HG03575 (cell line): ENCODE measurements at regions not wholly inside any gene's neighbourhood (a gene's known extent, or its start where the extent isn't known, plus 50 kb on each side); places are given as distances from the start of the nearest gene placed in this dataset.
"Not testable (repeated sequence)": the region's sequence is repeated elsewhere in the genome, so short reads cannot be mapped to it uniquely, and the experiment has no call there.

Source experiments
- ATAC-seq: cut with Tn5 transposase; IDR thresholded peaks from one replicate; pipeline ENCODE4 v1.9.1; 2021; ENCODE audit not compliant: unreplicated experiment, insufficient number of reproducible peaks, low FRiP score; ENCODE audit errors: extremely low read depth

DNA sequence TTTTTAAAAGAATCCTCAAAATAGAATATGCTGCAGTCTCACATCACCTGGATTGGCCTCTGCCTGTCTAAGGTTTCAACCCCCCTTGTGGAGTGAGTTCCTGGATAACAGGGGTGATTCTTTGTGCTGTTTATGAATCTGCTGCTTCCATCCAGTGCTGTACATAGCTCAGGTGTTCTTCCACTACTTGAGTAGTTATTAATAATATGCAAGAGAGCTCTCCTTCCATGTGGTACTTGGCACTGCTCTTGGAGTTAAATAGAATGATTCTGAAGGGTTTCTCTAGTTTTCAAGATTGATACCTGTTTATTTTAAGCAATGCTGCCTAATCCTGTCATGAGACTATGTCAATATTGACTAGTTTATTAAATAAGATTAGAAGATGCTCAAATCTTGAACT is 273.6 kb downstream of the RDH14 start:
- ATAC-seq = no peak

DNA sequence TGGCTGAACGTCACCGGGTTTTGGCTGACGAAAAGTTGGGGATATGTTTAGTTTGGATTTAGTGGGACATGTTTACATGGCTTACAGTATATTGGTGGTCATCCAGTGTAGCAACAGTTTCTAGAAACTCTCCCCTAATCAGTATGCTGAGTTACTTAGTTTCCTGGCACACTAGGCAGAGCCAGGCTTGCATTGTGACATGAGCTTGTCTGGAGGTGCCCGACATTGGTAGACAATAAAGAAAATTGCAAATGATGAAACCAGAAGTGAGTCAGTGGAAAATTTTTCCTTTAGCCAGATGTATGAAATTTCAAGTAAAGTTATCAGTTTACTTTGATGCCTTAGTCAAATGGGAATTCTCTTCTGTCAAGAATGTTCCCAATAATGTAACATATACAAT is 276.1 kb downstream of the RDH14 start:
- ATAC-seq = no peak

DNA sequence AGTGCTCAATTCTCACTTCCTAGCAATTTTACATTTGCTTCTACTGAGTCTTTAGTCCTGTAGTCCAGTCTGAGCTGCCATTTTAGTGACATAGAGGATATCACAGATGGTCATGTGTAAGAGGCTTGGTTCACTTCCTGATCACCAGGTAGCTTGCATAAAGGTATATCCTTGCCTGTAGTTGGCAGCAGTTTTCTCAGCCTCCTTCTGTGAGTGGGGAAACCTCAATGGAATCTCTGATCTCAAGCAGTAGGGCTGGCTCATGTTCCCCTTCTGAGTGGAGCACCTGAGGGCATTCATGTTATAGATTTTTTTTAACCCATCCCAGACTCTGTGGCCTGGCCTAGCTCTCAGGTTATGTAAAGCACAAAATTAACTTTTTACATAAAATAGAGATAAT is 278.4 kb downstream of the RDH14 start:
- ATAC-seq = no peak

DNA sequence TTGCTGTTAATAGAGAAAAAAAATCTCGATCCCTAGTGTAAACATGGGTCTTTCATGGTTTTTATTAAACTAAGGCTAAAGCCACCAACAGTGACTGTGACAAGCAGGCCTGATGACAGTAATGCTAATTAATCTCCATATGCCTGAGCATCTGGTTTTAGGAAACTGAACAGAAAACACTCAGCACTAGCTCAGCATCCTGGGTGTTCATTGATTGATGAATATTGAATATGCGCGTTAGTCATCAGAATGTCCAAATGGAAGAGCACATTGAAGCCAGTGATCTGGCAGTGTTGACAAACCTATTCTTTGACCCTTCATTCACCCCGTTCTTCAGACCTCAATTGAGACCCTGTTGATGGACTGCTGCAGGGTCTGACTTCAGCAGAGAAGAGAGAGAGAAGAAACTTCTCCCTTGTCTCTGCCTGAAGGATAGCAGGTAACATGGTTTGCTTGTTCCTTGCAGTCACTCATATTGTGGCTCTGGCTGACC is 283.8 kb downstream of the RDH14 start:
- ATAC-seq = no peak

DNA sequence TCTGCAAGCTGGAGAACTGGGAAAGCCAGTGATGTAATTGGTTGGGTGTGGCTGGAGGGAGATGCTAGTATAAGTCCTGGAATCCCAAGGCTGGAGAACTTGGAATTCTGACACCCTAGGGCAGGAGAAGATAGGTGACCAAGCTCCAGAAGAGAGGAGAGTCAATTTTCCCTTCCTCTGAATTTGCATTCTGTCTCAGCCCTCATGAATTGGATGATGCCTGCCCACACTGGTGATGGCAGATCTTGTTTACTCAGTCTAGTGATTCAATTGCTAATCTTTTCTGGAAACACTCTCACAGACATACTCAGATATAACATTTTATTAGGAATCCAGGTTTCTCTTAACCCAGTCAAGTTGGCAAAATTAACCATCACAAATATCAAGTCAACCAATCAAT is 287.2 kb downstream of the RDH14 start:
- no peak for ATAC-seq

DNA sequence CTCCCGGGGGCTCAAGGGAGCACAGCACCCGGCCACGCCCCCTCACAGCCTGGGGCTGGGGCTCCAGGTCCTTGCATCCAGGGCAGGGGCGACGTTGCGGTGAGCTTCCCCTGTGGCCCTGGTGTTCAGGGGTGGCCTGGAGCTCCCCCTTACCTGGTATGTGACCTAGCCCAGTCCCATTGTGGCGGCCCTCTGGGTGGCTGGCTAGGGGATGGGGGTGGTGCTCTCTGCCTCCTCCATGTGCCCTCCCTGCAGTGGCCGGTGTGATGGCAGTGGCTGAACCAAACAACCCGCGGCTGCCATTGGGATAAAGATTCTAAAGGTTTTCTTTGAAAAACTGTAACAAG is 288.3 kb downstream of the RDH14 start:
- no peak for ATAC-seq

DNA sequence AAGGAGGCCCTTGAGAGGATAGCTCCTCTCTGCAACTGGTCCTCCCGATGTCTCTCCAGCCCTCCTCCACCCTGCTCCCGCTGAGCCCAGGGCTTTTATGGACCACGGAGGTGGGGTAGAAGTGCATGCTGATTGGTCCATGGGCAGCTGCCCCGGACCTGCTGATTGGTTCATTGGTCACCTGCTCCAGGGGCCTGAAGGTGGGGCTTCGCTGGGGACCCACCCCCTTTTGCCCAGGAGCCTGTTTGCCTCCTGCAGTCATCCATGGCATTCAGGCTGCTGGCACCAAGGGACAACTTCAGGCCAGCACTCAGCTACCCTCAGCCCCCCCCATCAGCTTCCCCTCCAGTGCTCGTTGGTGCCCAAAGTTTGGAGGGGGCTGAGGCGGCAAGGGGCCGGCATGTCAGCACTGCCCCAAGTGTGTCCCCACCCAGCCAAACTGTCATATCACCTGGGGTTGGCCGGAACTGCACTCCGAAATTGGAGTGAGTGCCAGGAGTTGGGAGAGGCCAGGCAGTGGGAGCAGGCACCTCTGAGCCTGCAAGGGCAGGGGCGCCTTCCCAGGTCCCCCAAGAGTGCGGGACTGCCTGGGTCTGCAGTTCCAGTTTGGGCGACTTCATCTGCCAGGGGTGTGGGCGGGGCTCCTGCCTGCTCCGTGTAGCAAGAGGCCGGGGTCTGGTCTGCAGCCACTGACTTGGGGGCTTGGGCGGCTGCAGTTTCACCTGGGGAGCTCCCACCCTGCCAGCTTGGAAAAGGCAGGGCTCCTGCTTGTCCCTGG is 288.9 kb downstream of the RDH14 start:
- ATAC-seq = no peak

DNA sequence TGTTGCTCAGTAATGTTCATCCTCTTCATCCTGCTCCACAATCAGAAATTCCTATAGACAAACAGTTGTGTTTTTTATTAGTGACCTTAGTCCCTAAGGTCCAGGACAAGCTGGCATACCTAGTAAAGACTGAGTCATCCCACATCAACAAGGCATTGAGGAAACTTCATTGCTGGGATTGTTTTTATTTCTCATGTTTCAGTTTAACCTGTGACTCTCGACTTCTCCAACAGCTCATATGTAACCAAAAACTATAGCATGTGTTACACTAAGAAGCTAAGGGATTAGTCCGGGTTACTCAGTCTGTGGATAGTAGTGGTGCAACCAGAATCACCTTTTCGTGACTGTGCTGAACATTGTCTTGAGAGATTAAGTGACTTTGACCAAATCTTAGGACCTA is 292.1 kb downstream of the RDH14 start:
- no peak for ATAC-seq

- ATAC-seq = no peak
Measured at GRCh38 chr2:18267501-18267900, 293.0 kb downstream of the RDH14 start.

DNA sequence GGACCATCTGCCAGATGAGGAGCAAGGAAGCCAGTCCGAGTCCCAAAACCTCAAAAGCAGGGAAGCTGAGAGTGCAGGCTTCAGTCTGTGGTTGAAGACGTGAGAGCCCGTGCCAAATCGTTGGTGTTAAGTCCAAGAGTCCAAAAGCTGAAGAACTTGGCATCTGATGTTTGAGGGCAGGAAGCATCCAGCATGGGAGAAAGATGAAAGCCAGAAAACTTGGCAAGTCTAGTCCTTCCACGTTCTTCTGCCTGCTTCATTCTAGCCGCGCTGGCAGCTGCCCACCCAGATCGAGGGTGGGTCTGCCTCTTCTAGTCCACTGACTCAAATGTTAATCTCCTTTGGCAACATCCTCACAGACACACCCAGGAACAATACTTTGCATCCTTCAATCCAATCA is 293.8 kb downstream of the RDH14 start:
- not testable (repeated sequence) for ATAC-seq

DNA sequence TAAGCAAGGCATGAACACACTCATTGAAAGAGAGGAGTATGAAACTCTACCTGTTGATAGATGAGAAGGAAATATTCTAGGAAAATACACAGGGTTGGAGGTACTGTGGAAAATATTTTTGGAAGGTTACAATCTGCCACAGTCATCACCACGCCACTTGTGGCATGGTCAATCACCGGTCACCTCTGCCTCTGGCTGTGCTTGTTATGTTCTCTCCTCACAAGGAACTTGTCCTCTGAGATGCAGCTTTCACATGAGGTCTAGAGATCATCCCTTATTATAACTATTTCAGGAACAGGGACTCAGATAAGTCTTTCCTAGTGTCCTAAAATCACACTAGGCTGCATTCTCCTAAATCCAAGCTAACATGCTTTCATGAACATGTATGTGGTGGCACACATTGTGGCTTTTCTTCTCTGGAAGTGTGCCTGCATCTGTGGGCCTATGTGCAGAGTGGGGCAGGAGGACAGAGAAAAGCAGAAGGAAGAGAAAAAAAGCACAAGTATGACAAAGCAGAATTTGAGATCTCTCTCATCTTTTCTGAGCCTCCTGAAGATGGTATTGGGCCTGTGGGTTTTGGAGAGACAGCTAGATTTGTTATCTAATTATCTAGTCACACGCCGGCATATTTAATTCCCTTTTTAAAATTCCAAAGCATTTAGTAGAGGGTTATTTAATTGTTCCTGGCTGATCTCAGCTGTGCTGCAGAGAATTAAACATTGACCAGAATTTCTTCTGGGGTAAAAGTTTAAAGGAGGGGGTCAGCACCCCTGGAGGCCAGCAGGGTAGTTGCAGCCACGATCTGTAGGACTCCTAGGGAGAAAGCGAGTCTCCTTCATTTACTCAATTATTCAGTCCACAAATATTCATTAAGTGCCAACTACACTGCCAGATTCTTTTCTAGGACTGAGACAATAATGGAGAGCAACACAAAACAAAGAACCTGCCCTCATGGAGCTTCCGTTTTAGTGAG is 294.6 kb downstream of the RDH14 start:
- ATAC-seq = no peak

DNA sequence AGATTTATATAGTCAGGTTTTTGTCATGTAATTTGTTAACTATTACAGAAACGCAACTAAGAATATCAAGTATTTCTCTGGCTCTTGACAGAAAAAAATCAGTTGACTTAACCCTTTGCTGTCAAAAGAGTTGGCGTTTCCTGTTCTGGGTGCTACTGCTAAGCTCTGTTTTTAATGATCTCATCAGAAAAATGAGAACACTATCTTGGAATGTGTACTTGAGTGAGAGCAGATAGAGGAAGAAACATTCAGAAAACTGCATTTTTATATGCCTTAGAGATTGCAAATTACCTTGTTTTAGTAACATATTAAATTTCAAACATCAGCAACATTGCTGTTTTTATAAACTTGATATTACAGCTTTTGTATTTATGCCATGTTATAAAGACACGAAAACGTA is 297.9 kb downstream of the RDH14 start:
- ATAC-seq = no peak

GRCh38 chr2:18253686-18254197 is 306.7 kb downstream of the RDH14 start:
- ATAC-seq = no peak

GRCh38 chr2:18251486-18251885 is 309.0 kb downstream of the RDH14 start:
- no peak for ATAC-seq

GRCh38 chr2:18247282-18248110 is 313.0 kb downstream of the RDH14 start:
- no peak for ATAC-seq

DNA sequence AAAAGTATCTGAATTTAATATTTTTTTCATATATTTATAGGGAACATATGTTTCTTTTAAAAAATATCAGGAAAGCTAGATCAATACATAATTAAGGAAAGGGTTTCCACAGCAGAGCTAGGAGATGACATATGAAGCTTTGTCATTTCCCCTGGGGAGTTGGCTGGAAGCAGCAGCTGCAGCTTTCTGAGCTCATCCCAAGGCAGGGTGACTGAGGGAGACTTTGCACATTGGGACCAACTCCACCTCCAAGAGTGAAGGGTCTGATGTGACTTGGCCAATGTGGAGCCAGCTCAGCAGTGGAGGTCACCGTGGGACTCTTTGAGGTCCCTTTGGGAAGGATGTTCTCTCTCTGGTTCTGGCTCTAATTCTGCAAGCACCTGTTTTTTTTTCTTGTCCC is 315.1 kb downstream of the RDH14 start:
- ATAC-seq = no peak

DNA sequence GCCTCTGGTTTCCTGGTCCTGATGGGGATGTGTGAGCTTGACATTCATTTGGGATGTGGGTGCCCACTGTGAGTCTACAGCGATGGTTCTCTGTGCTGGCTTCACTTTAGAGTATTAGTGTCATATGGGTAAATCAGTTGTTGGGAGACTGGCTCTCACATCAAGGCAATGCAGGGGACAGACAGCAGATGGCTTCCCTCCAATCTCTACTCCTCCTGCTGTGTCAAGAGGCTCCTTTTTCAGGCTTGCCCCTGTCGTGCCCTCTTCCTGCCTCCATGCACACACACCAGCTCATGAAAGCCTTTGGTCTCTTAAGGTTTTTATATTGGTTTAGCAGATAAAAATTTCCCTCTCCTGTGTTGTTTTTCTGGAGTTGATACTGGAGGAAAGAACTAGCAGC is 315.6 kb downstream of the RDH14 start:
- no peak for ATAC-seq

DNA sequence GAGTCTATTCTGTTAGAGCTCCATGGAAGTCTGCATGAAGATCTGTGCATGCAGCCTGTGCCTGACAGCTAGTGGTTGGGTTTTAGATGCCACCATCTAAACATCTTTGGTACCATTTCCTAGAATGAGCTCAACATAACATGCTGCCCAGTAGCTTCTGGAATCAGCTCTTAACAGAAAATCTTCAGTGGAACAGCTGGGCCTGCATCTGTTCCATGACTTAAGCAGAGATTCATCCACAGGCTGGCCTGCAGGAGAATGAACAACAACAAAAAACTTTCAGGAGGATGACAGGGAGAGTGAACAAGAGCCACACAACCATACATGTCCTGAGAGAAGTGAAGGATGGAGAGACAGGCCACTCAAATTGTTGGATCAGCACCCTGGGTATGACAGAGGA is 316.6 kb downstream of the RDH14 start:
- no peak for ATAC-seq

- no peak for ATAC-seq
Measured at GRCh38 chr2:18242716-18243115, 317.7 kb downstream of the RDH14 start.
